OCI-LY1 (cell line): ENCODE measurements at regions not wholly inside any gene's neighbourhood (a gene's known extent, or its start where the extent isn't known, plus 50 kb on each side); places are given as distances from the start of the nearest gene placed in this dataset.
A peak's percentile ranks its signal among the peaks of the same experiment; 100 is the strongest.
"Not testable (repeated sequence)": the region's sequence is repeated elsewhere in the genome, so short reads cannot be mapped to it uniquely, and the experiment has no call there.

Source experiments
- H2AFZ ChIP-seq: fragments of 200-600 bp; sonication (generic), shearing (Covaris generic); 2 replicates; pipeline ENCODE4 v1.6.0; 2014; ENCODE audit warnings: antibody characterized with exemption, mild to moderate bottlenecking, low read length
- H3F3A ChIP-seq: fragments of 200-600 bp; sonication (generic), shearing (Covaris generic); 2 replicates; pipeline ENCODE4 v1.6.0; 2014; ENCODE audit warnings: mild to moderate bottlenecking, antibody characterized with exemption, low read length, moderate library complexity; ENCODE audit not compliant: insufficient read depth
- H3K27ac ChIP-seq: fragments of 200-600 bp; sonication (generic); 2 replicates; pipeline ENCODE4 v1.5.1; 2014; ENCODE audit warnings: low read length, mixed run types, mild to moderate bottlenecking, low read depth; ENCODE audit not compliant: poor library complexity, severe bottlenecking
- H3K27me3 ChIP-seq: fragments of 200-600 bp; sonication (generic); 2 replicates; pipeline ENCODE4 v1.6.0; 2014; ENCODE audit warnings: antibody characterized with exemption, mild to moderate bottlenecking, low read length, moderate library complexity; ENCODE audit not compliant: insufficient read depth
- H3K36me3 ChIP-seq: fragments of 200-600 bp; sonication (generic); 2 replicates; pipeline ENCODE4 v1.6.1; 2014; ENCODE audit warnings: mild to moderate bottlenecking, antibody characterized with exemption, low read length, moderate library complexity, mixed read lengths; ENCODE audit not compliant: insufficient read depth
- H3K4me1 ChIP-seq: fragments of 200-600 bp; sonication (generic); 2 replicates; pipeline ENCODE4 v1.5.1; 2014; ENCODE audit warnings: mild to moderate bottlenecking, low read length, moderate library complexity; ENCODE audit not compliant: insufficient read depth, severe bottlenecking
- H3K4me2 ChIP-seq: fragments of 200-600 bp; sonication (generic), shearing (Covaris generic); 2 replicates; pipeline ENCODE4 v1.6.1; 2014; ENCODE audit warnings: low read length
- H3K4me3 ChIP-seq: fragments of 200-600 bp; sonication (generic); 2 replicates; pipeline ENCODE4 v1.5.1; 2014; ENCODE audit warnings: low read length, low read depth, mild to moderate bottlenecking, mixed read lengths; ENCODE audit not compliant: poor library complexity, severe bottlenecking
- H3K79me2 ChIP-seq: fragments of 200-600 bp; shearing (Covaris generic); 2 replicates; pipeline ENCODE4 v1.6.1; 2016; ENCODE audit warnings: mixed run types, low read length, mixed read lengths; ENCODE audit not compliant: insufficient read depth
- H3K9ac ChIP-seq: fragments of 200-600 bp; sonication (generic), shearing (Covaris generic); 2 replicates; pipeline ENCODE4 v1.6.1; 2014; ENCODE audit warnings: mild to moderate bottlenecking, low read length, mixed read lengths
- H3K9me2 ChIP-seq: fragments of 200-600 bp; sonication (generic), shearing (Covaris generic); 2 replicates; pipeline ENCODE4 v1.6.1; 2014; ENCODE audit warnings: low read depth, mild to moderate bottlenecking, low read length, mixed read lengths
- H3K9me3 ChIP-seq: fragments of 200-600 bp; shearing (Covaris generic); 2 replicates; pipeline ENCODE4 v1.6.1; 2014; ENCODE audit warnings: low read length, mixed read lengths
- H4K20me1 ChIP-seq: fragments of 200-600 bp; sonication (generic), shearing (Covaris generic); 2 replicates; pipeline ENCODE4 v1.6.0; 2016; ENCODE audit warnings: mild to moderate bottlenecking, low read length; ENCODE audit not compliant: insufficient read depth
- EZH2 ChIP-seq: fragments of 200-600 bp; sonication (generic), shearing (Covaris generic); IDR thresholded peaks from 2 replicates; pipeline ENCODE4 v1.8.0; 2017; ENCODE audit warnings: borderline replicate concordance, mixed run types, mild to moderate bottlenecking, antibody characterized with exemption, low read length, moderate library complexity, mixed read lengths
- TF ChIP-seq, protein P1 (sequence below): fragments of 200-600 bp; sonication (generic), shearing (Covaris generic); IDR thresholded peaks from 2 replicates; pipeline ENCODE4 v1.5.1; 2017; ENCODE audit warnings: mild to moderate bottlenecking, antibody characterized with exemption, low read length, moderate library complexity, mixed read lengths

DNA sequence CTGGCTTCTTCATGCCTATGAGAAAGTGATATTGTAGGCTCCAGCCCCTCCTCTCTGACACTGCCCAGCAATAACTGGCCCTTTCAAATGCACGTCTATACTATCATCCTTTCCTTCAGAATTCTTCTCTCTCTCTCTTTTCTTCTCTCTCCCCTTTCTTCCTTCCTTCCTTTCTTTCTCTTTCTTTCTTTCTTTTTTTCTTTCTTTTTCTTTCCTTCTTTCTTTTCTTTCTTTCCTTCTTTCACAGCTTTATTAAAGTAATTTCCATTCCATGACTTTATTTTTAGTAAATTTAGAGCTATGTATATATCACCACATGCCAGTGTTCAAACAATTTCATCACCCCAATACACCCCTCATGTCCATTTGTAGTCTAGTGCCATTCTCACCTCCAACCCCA is 302.1 kb downstream of the RPAP3 start:
- no peak overlapping the region for H2AFZ ChIP-seq
- TF ChIP-seq, protein P1, sequence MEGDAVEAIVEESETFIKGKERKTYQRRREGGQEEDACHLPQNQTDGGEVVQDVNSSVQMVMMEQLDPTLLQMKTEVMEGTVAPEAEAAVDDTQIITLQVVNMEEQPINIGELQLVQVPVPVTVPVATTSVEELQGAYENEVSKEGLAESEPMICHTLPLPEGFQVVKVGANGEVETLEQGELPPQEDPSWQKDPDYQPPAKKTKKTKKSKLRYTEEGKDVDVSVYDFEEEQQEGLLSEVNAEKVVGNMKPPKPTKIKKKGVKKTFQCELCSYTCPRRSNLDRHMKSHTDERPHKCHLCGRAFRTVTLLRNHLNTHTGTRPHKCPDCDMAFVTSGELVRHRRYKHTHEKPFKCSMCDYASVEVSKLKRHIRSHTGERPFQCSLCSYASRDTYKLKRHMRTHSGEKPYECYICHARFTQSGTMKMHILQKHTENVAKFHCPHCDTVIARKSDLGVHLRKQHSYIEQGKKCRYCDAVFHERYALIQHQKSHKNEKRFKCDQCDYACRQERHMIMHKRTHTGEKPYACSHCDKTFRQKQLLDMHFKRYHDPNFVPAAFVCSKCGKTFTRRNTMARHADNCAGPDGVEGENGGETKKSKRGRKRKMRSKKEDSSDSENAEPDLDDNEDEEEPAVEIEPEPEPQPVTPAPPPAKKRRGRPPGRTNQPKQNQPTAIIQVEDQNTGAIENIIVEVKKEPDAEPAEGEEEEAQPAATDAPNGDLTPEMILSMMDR = no peak
- no peak for TF ChIP-seq EZH2

DNA sequence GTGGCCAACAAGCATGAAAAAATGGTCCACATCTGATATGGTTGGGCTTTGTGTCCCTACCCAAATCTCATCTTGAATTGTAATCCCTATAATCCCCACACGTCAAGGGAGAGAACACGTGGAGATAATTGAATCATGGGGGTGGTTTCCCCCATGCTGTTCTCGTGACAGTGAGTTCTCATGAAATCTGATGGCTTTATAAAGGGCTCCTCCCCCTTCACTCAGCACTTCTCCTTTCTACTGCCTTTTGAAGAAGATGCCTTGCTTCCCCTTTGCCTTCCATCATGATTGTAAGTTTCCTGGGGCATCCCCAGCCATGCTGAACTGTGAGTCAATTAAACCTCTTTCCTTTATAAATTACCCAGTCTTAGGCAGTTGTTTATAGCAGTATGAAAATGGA is 304.6 kb downstream of the RPAP3 start:
- not testable (repeated sequence) for H3K9me2 ChIP-seq, H4K20me1 ChIP-seq, H3K27ac ChIP-seq, H3F3A ChIP-seq, H3K36me3 ChIP-seq, H3K4me2 ChIP-seq, H3K9me3 ChIP-seq, H2AFZ ChIP-seq, H3K4me3 ChIP-seq, H3K9ac ChIP-seq, H3K79me2 ChIP-seq, H3K27me3 ChIP-seq
- H3K4me1 ChIP-seq = peaks cover 24% of the 10 kb centered on the region

More for the DNA sequence above, 302.1 kb downstream of the RPAP3 start:
- Histone ChIP-seq H3K27me3 (no peaks in the 10 kb centered on the region), H3K4me2 (no peak overlapping the region), H3K79me2 (no peaks in the 10 kb centered on the region), H3K9ac (no peak overlapping the region), H3K4me1 (peaks cover 25% of the 10 kb centered on the region), H3K9me3 (peaks cover 2% of the 10 kb centered on the region; the same call in 1 of the 2 replicates), H3K36me3 (no peaks in the 10 kb centered on the region), H3K9me2 (no peaks in the 10 kb centered on the region), H3F3A (no peaks in the 10 kb centered on the region), H4K20me1 (no peaks in the 10 kb centered on the region), H3K27ac (no peak overlapping the region), H3K4me3 (no peak overlapping the region)

DNA sequence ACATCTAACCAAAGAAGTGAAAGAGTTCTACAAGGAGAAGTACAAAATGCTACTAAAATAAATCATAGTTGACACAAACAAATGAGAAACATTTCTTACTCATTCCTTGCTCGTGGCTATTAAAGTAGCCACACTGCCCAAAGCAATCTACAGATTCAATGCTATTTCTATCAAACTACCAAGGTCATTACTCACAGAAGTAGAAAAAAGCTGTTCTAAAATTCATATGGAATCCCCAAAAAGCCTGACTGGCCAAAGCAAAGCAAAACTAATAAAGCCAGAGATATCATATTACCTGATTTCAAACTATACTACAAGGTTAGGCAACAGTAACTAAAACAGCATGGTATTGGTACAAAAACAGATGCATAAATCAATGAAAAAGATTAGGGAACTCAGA is 305.6 kb downstream of the RPAP3 start:
- Histone ChIP-seq H3K79me2 (no peaks in the 10 kb centered on the region), H3K4me3 (no peak overlapping the region), H3K27ac (no peak overlapping the region), H3K4me2 (no peak overlapping the region), H3K9ac (no peak overlapping the region), H3K27me3 (no peaks in the 10 kb centered on the region), H2AFZ (no peak overlapping the region), H3F3A (no peaks in the 10 kb centered on the region), H3K36me3 (no peaks in the 10 kb centered on the region), H3K9me3 (peaks cover 2% of the 10 kb centered on the region; the same call in 1 of the 2 replicates), H4K20me1 (no peaks in the 10 kb centered on the region), H3K4me1 (peaks cover 32% of the 10 kb centered on the region), H3K9me2 (no peaks in the 10 kb centered on the region)
- TF ChIP-seq, protein P1 = no peak
- TF ChIP-seq EZH2 = no peak

DNA sequence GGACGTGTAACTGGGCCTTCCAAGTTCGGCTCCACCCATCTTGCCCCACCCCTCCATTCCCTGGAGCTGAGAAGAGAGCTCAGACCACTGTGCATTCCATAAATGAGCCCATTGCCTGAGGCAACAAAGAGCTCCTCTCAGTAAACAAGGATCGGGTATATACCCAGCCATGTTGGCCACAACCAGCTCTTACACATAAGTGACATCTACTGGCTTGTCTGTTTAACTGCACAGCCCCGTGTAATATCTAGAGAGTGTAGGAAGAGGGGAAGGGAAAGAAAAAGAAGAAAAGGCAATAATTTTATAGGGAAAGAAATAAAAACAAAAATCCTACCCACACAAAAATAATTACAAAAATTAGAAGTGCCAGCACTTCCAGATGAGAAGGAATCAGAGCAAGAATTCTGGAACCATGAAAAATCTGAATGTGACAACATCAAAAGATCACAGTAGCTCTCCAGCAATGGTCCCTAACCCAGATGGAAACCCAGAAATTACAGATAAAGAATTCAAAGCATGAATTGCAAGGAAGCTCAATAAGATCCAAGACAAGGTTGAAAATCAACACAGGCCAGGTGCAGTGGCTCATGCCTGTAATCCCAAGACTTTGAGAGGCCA is 308.1 kb downstream of the RPAP3 start:
- peak overlapping the region; percentile 52 for H3K4me2 ChIP-seq
- H3K36me3 ChIP-seq = no peaks in the 10 kb centered on the region
- no peaks in the 10 kb centered on the region for H3K27me3 ChIP-seq

More for the DNA sequence above, 308.1 kb downstream of the RPAP3 start:
- TF ChIP-seq, protein P1 = peak; percentile 96
- no peak for TF ChIP-seq EZH2
- peaks cover 2% of the 10 kb centered on the region; the same call in 1 of the 2 replicates for H3K9me3 ChIP-seq
- peak overlapping the region; percentile 87 for H3K27ac ChIP-seq
- H4K20me1 ChIP-seq = no peaks in the 10 kb centered on the region
- peaks cover 57% of the 10 kb centered on the region for H3K4me1 ChIP-seq
- H3K4me3 ChIP-seq = peak overlapping the region; percentile 31
- no peak overlapping the region for H2AFZ ChIP-seq
- H3K9ac ChIP-seq = peak overlapping the region; percentile 44
- H3F3A ChIP-seq = no peaks in the 10 kb centered on the region
- H3K79me2 ChIP-seq = no peaks in the 10 kb centered on the region
- H3K9me2 ChIP-seq = no peaks in the 10 kb centered on the region
